G401 (cell line): ENCODE measurements at regions not wholly inside any gene's neighbourhood (a gene's known extent, or its start where the extent isn't known, plus 50 kb on each side); places are given as distances from the start of the nearest gene placed in this dataset.
"Not testable (repeated sequence)": the region's sequence is repeated elsewhere in the genome, so short reads cannot be mapped to it uniquely, and the experiment has no call there.

Experiments used
- DNase-seq: peaks from one replicate; pipeline ENCODE4 v3.0.0-alpha.2; 2015; ENCODE audit warnings: low spot score
- in situ Hi-C: cut with HindIII; loops from 2 replicates; pipeline ENCODE4 v1.10.0; 2016; ENCODE audit warnings: low sequenced_read_pairs, mixed read lengths

GRCh38 chr6:26795474-26796307 lies 136.1 kb upstream of the ZNF322 start:
- in situ Hi-C loops, DNase-seq: not testable (repeated sequence)

GRCh38 chr6:26799903-26800633 lies 140.5 kb upstream of the ZNF322 start:
- in situ Hi-C loops, DNase-seq: not testable (repeated sequence)

- in situ Hi-C loops, DNase-seq: not testable (repeated sequence)
These were observed 144.2 kb upstream of the ZNF322 start for GRCh38 chr6:26803762-26804161.

GRCh38 chr6:26811486-26812116 lies 152.1 kb upstream of the ZNF322 start:
- DNase-seq, in situ Hi-C loops: not testable (repeated sequence)

GRCh38 chr6:26818640-26819225 lies 159.2 kb upstream of the ZNF322 start:
- in situ Hi-C loops, DNase-seq: not testable (repeated sequence)

- in situ Hi-C loops, DNase-seq: not testable (repeated sequence)
These were observed 168.4 kb upstream of the ZNF322 start for GRCh38 chr6:26827965-26828364.

GRCh38 chr6:26829480-26829879 lies 169.9 kb upstream of the ZNF322 start:
- DNase-seq, in situ Hi-C loops: not testable (repeated sequence)

- in situ Hi-C loops, DNase-seq: not testable (repeated sequence)
These were observed 171.4 kb upstream of the ZNF322 start for GRCh38 chr6:26830992-26831391.

- DNase-seq, in situ Hi-C loops: not testable (repeated sequence)
These were observed 176.2 kb upstream of the ZNF322 start for GRCh38 chr6:26835707-26836106.

- DNase-seq, in situ Hi-C loops: not testable (repeated sequence)
These were observed 177.1 kb upstream of the ZNF322 start for GRCh38 chr6:26836657-26837056.

- in situ Hi-C loops, DNase-seq: not testable (repeated sequence)
These were observed 185.3 kb upstream of the ZNF322 start for GRCh38 chr6:26844823-26845222.

- in situ Hi-C loops, DNase-seq: not testable (repeated sequence)
These were observed 197.7 kb upstream of the ZNF322 start for GRCh38 chr6:26857289-26857688.

- in situ Hi-C loops, DNase-seq: not testable (repeated sequence)
These were observed 199.7 kb upstream of the ZNF322 start for GRCh38 chr6:26859067-26859770.

GRCh38 chr6:26859771-26860163 lies 200.2 kb upstream of the ZNF322 start:
- DNase-seq, in situ Hi-C loops: not testable (repeated sequence)

- DNase-seq, in situ Hi-C loops: not testable (repeated sequence)
These were observed 202.4 kb upstream of the ZNF322 start for GRCh38 chr6:26861913-26862312.

- in situ Hi-C loops, DNase-seq: not testable (repeated sequence)
These were observed 204.1 kb upstream of the ZNF322 start for GRCh38 chr6:26863641-26864040.

GRCh38 chr6:26898785-26899184 lies 239.2 kb upstream of the ZNF322 start:
- not testable (repeated sequence) for DNase-seq

GRCh38 chr6:26924206-26924605 lies 264.7 kb upstream of the ZNF322 start:
- in situ Hi-C loops, DNase-seq: not testable (repeated sequence)

More at GRCh38 chr6:26898785-26899184, 239.2 kb upstream of the ZNF322 start:
- in situ Hi-C loops, result not testable (repeated sequence)

GRCh38 chr6:26928190-26928589 lies 268.6 kb upstream of the ZNF322 start:
- in situ Hi-C loops, DNase-seq: not testable (repeated sequence)
